Neural cell (in vitro differentiated cells): ENCODE measurements at regions not wholly inside any gene's neighbourhood (a gene's known extent, or its start where the extent isn't known, plus 50 kb on each side); places are given as distances from the start of the nearest gene placed in this dataset.

Experiments used
- H2AFZ ChIP-seq: fragments of 200-600, 300-800 bp; sonication (generic), shearing (Covaris generic); 2 replicates; pipeline ENCODE4 v1.6.0; 2014; ENCODE audit warnings: low read depth, mild to moderate bottlenecking, antibody characterized with exemption, low read length, moderate library complexity
- H3F3A ChIP-seq: fragments of 200-600 bp; shearing (Covaris generic); 2 replicates; pipeline ENCODE4 v1.6.1; 2016; ENCODE audit warnings: mild to moderate bottlenecking, moderate library complexity, mixed read lengths, antibody characterized with exemption, low read length; ENCODE audit not compliant: insufficient read depth, poor library complexity, severe bottlenecking
- H3K27ac ChIP-seq: fragments of 200-600, 300-800 bp; sonication (generic), shearing (Covaris generic); 2 replicates; pipeline ENCODE4 v1.5.1; 2014; ENCODE audit warnings: mild to moderate bottlenecking, low read length, moderate library complexity
- H3K27me3 ChIP-seq: fragments of 300-800, 200-600 bp; sonication (generic), shearing (Covaris generic); 2 replicates; pipeline ENCODE4 v1.6.0; 2014; ENCODE audit warnings: mild to moderate bottlenecking, low read depth, low read length, moderate library complexity; ENCODE audit not compliant: insufficient read depth
- H3K36me3 ChIP-seq: fragments of 300-800, 200-600 bp; sonication (generic), shearing (Covaris generic); 2 replicates; pipeline ENCODE4 v1.5.1; 2014; ENCODE audit warnings: mild to moderate bottlenecking, antibody characterized with exemption, low read length, moderate library complexity; ENCODE audit not compliant: insufficient read depth
- H3K4me2 ChIP-seq: fragments of 300-800, 200-600 bp; sonication (generic), shearing (Covaris generic); 2 replicates; pipeline ENCODE4 v1.6.0; 2014; ENCODE audit warnings: mild to moderate bottlenecking, low read length
- H3K4me3 ChIP-seq: fragments of 300-800, 200-600 bp; sonication (generic), shearing (Covaris generic); 2 replicates; pipeline ENCODE4 v1.5.1; 2014; ENCODE audit warnings: mild to moderate bottlenecking, low read length, moderate library complexity
- H3K79me2 ChIP-seq: fragments of 200-600 bp; shearing (Covaris generic); replicated peaks from 2 replicates; pipeline ENCODE4 v1.6.0; 2014; ENCODE audit warnings: mild to moderate bottlenecking, low read length, moderate library complexity; ENCODE audit not compliant: insufficient read depth
- H3K9ac ChIP-seq: fragments of 300-800, 200-600 bp; sonication (generic), shearing (Covaris generic); 2 replicates; pipeline ENCODE4 v1.6.1; 2016; ENCODE audit warnings: mild to moderate bottlenecking, low read length, mixed read lengths
- H3K9me2 ChIP-seq: fragments of 200-600 bp; shearing (Covaris generic); 2 replicates; pipeline ENCODE4 v1.6.1; 2016; ENCODE audit warnings: mild to moderate bottlenecking, low read length, mixed read lengths; ENCODE audit not compliant: insufficient read depth
- H3K9me3 ChIP-seq: fragments of 200-600, 300-800 bp; sonication (generic), shearing (Covaris generic); 2 replicates; pipeline ENCODE4 v1.6.1; 2016; ENCODE audit warnings: mild to moderate bottlenecking, mixed run types, low read length, moderate library complexity, mixed read lengths
- H4K20me1 ChIP-seq: fragments of 200-600 bp; shearing (Covaris generic); 2 replicates; pipeline ENCODE4 v1.6.1; 2016; ENCODE audit warnings: mild to moderate bottlenecking, mixed run types; ENCODE audit not compliant: insufficient read depth
- EP300 ChIP-seq: fragments of 450-650 bp; conservative IDR thresholded peaks from 2 replicates; pipeline ENCODE4 v1.6.1; 2014; ENCODE audit warnings: antibody characterized with exemption, mild to moderate bottlenecking, moderate library complexity; ENCODE audit not compliant: poor library complexity, severe bottlenecking
- EZH2 ChIP-seq: fragments of 200-600, 300-800 bp; shearing (Covaris generic), sonication (generic); IDR thresholded peaks from 2 replicates; pipeline ENCODE4 v1.6.1; 2014; ENCODE audit warnings: antibody characterized with exemption, low read length, borderline replicate concordance, mild to moderate bottlenecking; ENCODE audit not compliant: insufficient read depth, poor library complexity, severe bottlenecking
- MXI1 ChIP-seq: fragments of 450-650 bp; conservative IDR thresholded peaks from 2 replicates; pipeline ENCODE4 v1.6.1; 2014; ENCODE audit warnings: antibody characterized with exemption, mild to moderate bottlenecking; ENCODE audit not compliant: poor library complexity, severe bottlenecking
- POLR2AphosphoS5 ChIP-seq: IDR thresholded peaks from 2 replicates; pipeline ENCODE4 v1.6.1; 2012
- RAD21 ChIP-seq: fragments of 450-650 bp; conservative IDR thresholded peaks from 2 replicates; pipeline ENCODE4 v1.6.1; 2014; ENCODE audit warnings: antibody characterized with exemption, mild to moderate bottlenecking, moderate library complexity
- SMC3 ChIP-seq: fragments of 450-650 bp; conservative IDR thresholded peaks from 2 replicates; pipeline ENCODE4 v1.6.1; 2014; ENCODE audit warnings: antibody characterized with exemption, mild to moderate bottlenecking, moderate library complexity; ENCODE audit not compliant: poor library complexity
- TAF1 ChIP-seq: IDR thresholded peaks from 2 replicates; pipeline ENCODE4 v1.6.1; 2012; ENCODE audit warnings: low read depth
- TF ChIP-seq, protein P1 (sequence below): IDR thresholded peaks from 2 replicates; pipeline ENCODE4 v1.6.1; 2012; ENCODE audit warnings: borderline replicate concordance
- TF ChIP-seq, protein P2 (sequence below): fragments of 450-650 bp; IDR thresholded peaks from 2 replicates; pipeline ENCODE4 v1.5.1; 2014; ENCODE audit warnings: antibody characterized with exemption, mild to moderate bottlenecking, moderate library complexity; ENCODE audit not compliant: poor library complexity, severe bottlenecking

DNA sequence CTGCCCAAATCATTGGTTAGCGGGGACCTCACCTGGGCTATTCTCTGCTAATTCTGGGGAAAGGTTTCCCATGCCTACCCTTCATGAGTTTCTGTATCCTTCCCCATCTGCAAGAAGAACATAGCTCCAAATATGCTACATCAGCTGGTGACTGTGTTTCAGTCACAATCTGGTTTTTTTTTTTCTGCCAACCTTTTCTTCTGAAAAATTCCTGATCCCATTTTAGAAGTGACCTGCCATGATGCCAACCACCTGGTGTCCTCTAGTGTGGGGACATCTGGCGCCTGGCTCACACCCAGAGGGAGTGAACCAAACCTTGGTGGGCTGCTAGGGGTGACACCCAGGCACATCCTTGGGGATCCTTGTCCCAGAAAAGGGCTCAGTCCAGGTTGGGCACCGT is 76.1 kb downstream of the CHRD start:
- Histone ChIP-seq H3K9ac (no peak overlapping the region), H3F3A (no peaks in the 10 kb centered on the region), H3K79me2 (no peaks in the 10 kb centered on the region), H3K4me2 (no peak overlapping the region), H3K27me3 (no peaks in the 10 kb centered on the region), H3K9me3 (no peaks in the 10 kb centered on the region), H4K20me1 (no peaks in the 10 kb centered on the region), H3K27ac (no peak overlapping the region), H3K4me3 (no peak overlapping the region), H3K36me3 (no peaks in the 10 kb centered on the region), H3K9me2 (no peaks in the 10 kb centered on the region), H2AFZ (no peak overlapping the region)
- TF ChIP-seq EZH2 (no peak), POLR2AphosphoS5 (no peak), SMC3 (no peak), EP300 (no peak), MXI1 (no peak), TAF1 (no peak), RAD21 (no peak)
- TF ChIP-seq, protein P1, sequence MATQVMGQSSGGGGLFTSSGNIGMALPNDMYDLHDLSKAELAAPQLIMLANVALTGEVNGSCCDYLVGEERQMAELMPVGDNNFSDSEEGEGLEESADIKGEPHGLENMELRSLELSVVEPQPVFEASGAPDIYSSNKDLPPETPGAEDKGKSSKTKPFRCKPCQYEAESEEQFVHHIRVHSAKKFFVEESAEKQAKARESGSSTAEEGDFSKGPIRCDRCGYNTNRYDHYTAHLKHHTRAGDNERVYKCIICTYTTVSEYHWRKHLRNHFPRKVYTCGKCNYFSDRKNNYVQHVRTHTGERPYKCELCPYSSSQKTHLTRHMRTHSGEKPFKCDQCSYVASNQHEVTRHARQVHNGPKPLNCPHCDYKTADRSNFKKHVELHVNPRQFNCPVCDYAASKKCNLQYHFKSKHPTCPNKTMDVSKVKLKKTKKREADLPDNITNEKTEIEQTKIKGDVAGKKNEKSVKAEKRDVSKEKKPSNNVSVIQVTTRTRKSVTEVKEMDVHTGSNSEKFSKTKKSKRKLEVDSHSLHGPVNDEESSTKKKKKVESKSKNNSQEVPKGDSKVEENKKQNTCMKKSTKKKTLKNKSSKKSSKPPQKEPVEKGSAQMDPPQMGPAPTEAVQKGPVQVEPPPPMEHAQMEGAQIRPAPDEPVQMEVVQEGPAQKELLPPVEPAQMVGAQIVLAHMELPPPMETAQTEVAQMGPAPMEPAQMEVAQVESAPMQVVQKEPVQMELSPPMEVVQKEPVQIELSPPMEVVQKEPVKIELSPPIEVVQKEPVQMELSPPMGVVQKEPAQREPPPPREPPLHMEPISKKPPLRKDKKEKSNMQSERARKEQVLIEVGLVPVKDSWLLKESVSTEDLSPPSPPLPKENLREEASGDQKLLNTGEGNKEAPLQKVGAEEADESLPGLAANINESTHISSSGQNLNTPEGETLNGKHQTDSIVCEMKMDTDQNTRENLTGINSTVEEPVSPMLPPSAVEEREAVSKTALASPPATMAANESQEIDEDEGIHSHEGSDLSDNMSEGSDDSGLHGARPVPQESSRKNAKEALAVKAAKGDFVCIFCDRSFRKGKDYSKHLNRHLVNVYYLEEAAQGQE, result no peak
- TF ChIP-seq, protein P2, sequence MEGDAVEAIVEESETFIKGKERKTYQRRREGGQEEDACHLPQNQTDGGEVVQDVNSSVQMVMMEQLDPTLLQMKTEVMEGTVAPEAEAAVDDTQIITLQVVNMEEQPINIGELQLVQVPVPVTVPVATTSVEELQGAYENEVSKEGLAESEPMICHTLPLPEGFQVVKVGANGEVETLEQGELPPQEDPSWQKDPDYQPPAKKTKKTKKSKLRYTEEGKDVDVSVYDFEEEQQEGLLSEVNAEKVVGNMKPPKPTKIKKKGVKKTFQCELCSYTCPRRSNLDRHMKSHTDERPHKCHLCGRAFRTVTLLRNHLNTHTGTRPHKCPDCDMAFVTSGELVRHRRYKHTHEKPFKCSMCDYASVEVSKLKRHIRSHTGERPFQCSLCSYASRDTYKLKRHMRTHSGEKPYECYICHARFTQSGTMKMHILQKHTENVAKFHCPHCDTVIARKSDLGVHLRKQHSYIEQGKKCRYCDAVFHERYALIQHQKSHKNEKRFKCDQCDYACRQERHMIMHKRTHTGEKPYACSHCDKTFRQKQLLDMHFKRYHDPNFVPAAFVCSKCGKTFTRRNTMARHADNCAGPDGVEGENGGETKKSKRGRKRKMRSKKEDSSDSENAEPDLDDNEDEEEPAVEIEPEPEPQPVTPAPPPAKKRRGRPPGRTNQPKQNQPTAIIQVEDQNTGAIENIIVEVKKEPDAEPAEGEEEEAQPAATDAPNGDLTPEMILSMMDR, result no peak

DNA sequence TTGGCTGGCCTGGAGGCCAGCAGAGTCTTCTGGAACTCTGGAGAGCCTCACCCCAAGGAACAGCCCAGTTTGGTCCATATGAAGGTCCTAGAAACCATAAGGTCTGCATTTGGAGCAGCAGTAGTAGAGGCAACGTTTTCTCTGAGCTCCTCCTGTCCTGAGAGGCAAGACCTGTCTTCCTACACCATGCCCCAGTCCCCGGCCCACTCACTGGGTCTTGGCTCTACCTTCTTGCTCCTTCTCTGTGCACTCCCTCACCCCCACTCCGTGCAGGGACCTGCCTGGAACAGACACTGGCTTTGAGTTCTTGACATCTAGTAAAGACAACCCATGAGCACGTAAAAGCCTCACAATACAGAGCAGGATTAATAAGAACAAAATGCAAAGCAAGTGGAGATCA is 76.6 kb downstream of the CHRD start:
- Histone ChIP-seq H3K27me3 (no peaks in the 10 kb centered on the region), H3F3A (no peaks in the 10 kb centered on the region), H4K20me1 (no peaks in the 10 kb centered on the region), H3K4me2 (no peak overlapping the region), H3K4me3 (no peak overlapping the region), H3K9me3 (no peaks in the 10 kb centered on the region), H3K79me2 (no peaks in the 10 kb centered on the region), H3K9ac (no peak overlapping the region), H3K36me3 (no peaks in the 10 kb centered on the region), H3K9me2 (no peaks in the 10 kb centered on the region), H2AFZ (no peak overlapping the region), H3K27ac (no peak overlapping the region)
- no peak for TF ChIP-seq TAF1
- TF ChIP-seq, protein P2, result no peak
- no peak for TF ChIP-seq SMC3
- TF ChIP-seq POLR2AphosphoS5, result no peak
- TF ChIP-seq EP300, result no peak
- no peak for TF ChIP-seq RAD21
- TF ChIP-seq, protein P1, result no peak
- no peak for TF ChIP-seq MXI1
